ENCODE measurements at regions not wholly inside any gene's neighbourhood (a gene's known extent, or its start where the extent isn't known, plus 50 kb on each side); places are given as distances from the start of the nearest gene placed in this dataset.
"Not testable (repeated sequence)": the region's sequence is repeated elsewhere in the genome, so short reads cannot be mapped to it uniquely, and the experiment has no call there.

GRCh38 chr13:55577082-55577846 is 1563.5 kb upstream of the PRR20A start:
- no peak for DNase-seq

- DNase-seq = no peak
Observed at GRCh38 chr13:55577847-55578210, 1562.9 kb upstream of the PRR20A start.

- DNase-seq = not testable (repeated sequence)
Observed at GRCh38 chr13:55582294-55582693, 1558.4 kb upstream of the PRR20A start.

- no peak for DNase-seq
Observed at GRCh38 chr13:55583953-55584593, 1556.6 kb upstream of the PRR20A start.

GRCh38 chr13:55602784-55603183 is 1537.9 kb upstream of the PRR20A start:
- no peak for DNase-seq

- DNase-seq = no peak
Observed at GRCh38 chr13:55606045-55606665, 1534.6 kb upstream of the PRR20A start.

- DNase-seq = no peak
Observed at GRCh38 chr13:55613429-55614187, 1527.1 kb upstream of the PRR20A start.

- no peak for DNase-seq
Observed at GRCh38 chr13:55615081-55615480, 1525.6 kb upstream of the PRR20A start.

- no peak for DNase-seq
Observed at GRCh38 chr13:55617241-55617640, 1523.5 kb upstream of the PRR20A start.

- no peak for DNase-seq
Observed at GRCh38 chr13:55627221-55627620, 1513.5 kb upstream of the PRR20A start.

- DNase-seq = no peak
Observed at GRCh38 chr13:55632402-55632801, 1508.3 kb upstream of the PRR20A start.

GRCh38 chr13:55649485-55649884 is 1491.2 kb upstream of the PRR20A start:
- no peak for DNase-seq

GRCh38 chr13:55652657-55653056 is 1488.1 kb upstream of the PRR20A start:
- no peak for DNase-seq

GRCh38 chr13:55653497-55653896 is 1487.2 kb upstream of the PRR20A start:
- DNase-seq = no peak

- DNase-seq = no peak
Observed at GRCh38 chr13:55654243-55654642, 1486.5 kb upstream of the PRR20A start.

- DNase-seq = not testable (repeated sequence)
Observed at GRCh38 chr13:55660264-55660663, 1480.5 kb upstream of the PRR20A start.

- no peak for DNase-seq
Observed at GRCh38 chr13:55660851-55661250, 1479.9 kb upstream of the PRR20A start.

GRCh38 chr13:55661505-55661904 is 1479.2 kb upstream of the PRR20A start:
- DNase-seq = no peak

GRCh38 chr13:55664178-55664577 is 1476.5 kb upstream of the PRR20A start:
- no peak for DNase-seq

GRCh38 chr13:55669051-55669450 is 1471.7 kb upstream of the PRR20A start:
- DNase-seq = no peak

- DNase-seq = no peak
Observed at GRCh38 chr13:55673910-55674309, 1466.8 kb upstream of the PRR20A start.

- DNase-seq = no peak
Observed at GRCh38 chr13:55682776-55683175, 1457.9 kb upstream of the PRR20A start.

GRCh38 chr13:55705526-55705925 is 1435.2 kb upstream of the PRR20A start:
- DNase-seq = no peak
